GM12878 (cell line): ENCODE measurements at regions not wholly inside any gene's neighbourhood (a gene's known extent, or its start where the extent isn't known, plus 50 kb on each side); places are given as distances from the start of the nearest gene placed in this dataset.

ENCODE experiments used
- ATAC-seq: fragments of 200-7000 bp; cut with Tn5 transposase; 3 replicates; pipeline ENCODE4 v1.9.1; 2020; ENCODE audit warnings: mild to moderate bottlenecking, moderate library complexity
- BruUV-seq: library from RNA; stranded (reverse); fragments of 400-500 nt; replicated peaks from 2 replicates; lab custom pipeline; 2021; lab: Mats Ljungman, UMichigan
- CTCF ChIA-PET: fragments of 300-600 bp; sonication (Branson Sonifier 250); formaldehyde crosslinking; extraction: SDS; loops from one replicate; lab custom pipeline; 2021; ENCODE audit warnings: inconsistent platforms; lab: Yijun Ruan, JAX
- POLR2A ChIA-PET: fragments of 350-600 bp; formaldehyde crosslinking; extraction: SDS; loops from one replicate; lab custom pipeline; 2021; ENCODE audit warnings: inconsistent platforms; lab: Charles Lee
- RAD21 ChIA-PET: fragments of 300-600 bp; sonication (Branson Sonifier 250); formaldehyde crosslinking; loops from one replicate; lab custom pipeline; 2023; ENCODE audit warnings: antibody characterized with exemption; ENCODE audit not compliant: unreplicated experiment; lab: Charles Lee
- SMC1A ChIA-PET: fragments of 300-600 bp; sonication (Branson Sonifier 250); formaldehyde crosslinking; loops from one replicate; lab custom pipeline; 2023; ENCODE audit not compliant: unreplicated experiment, uncharacterized antibody; lab: Charles Lee
- DNase-seq: peaks from one replicate; pipeline ENCODE4 v3.0.0-alpha.2; 2011; ENCODE audit warnings: low read depth, low spot score
- FAIRE-seq: peaks from 3 replicates; lab custom pipeline; 2011; peaks lifted over from hg19 to GRCh38; lab: Jason Lieb, UNC
- H2AFZ ChIP-seq: 2 replicates; pipeline ENCODE4 v1.6.0; 2011; ENCODE audit warnings: low read depth, low read length, control low read depth; ENCODE audit not compliant: control insufficient read depth
- H3K27ac ChIP-seq: 2 replicates; pipeline ENCODE4 v1.5.1; 2011; ENCODE audit warnings: control low read depth; ENCODE audit not compliant: control insufficient read depth, insufficient read depth
- H3K27me3 ChIP-seq, 2 experiments: replicated peaks in 1 of 2; 2 replicates each; pipeline versions ENCODE4 v1.6.0 to v1.6.1; 2011; ENCODE audit warnings: low read length in 1 of 2; ENCODE audit not compliant: control insufficient read depth in 2 of 2, insufficient read depth in 2 of 2
- H3K36me3 ChIP-seq, 2 experiments: 2 replicates each; pipeline ENCODE4 v1.5.1; 2011; ENCODE audit warnings: low read length in 1 of 2; ENCODE audit not compliant: control insufficient read depth in 2 of 2, insufficient read depth in 2 of 2
- H3K4me1 ChIP-seq: 2 replicates; pipeline ENCODE4 v1.6.1; 2011; ENCODE audit warnings: mild to moderate bottlenecking, low read length, moderate library complexity, mixed read lengths; ENCODE audit not compliant: control insufficient read depth, insufficient read depth
- H3K4me2 ChIP-seq: 2 replicates; pipeline ENCODE4 v1.6.0; 2011; ENCODE audit warnings: control low read depth; ENCODE audit not compliant: control insufficient read depth, insufficient read depth
- H3K4me3 ChIP-seq: fragments of 200-600 bp; sonication (generic); 2 replicates; pipeline ENCODE4 v1.5.1; 2016
- H3K79me2 ChIP-seq: 2 replicates; pipeline ENCODE4 v1.6.0; 2011; ENCODE audit warnings: low read length; ENCODE audit not compliant: control insufficient read depth, insufficient read depth
- H3K9ac ChIP-seq: 2 replicates; pipeline ENCODE4 v1.8.0; 2011; ENCODE audit warnings: low read length, control low read depth, mixed read lengths; ENCODE audit not compliant: control insufficient read depth, insufficient read depth
- H3K9me3 ChIP-seq: replicated peaks from 3 replicates; pipeline ENCODE4 v1.5.1; 2011; ENCODE audit warnings: mild to moderate bottlenecking, low read length; ENCODE audit not compliant: control insufficient read depth, insufficient read depth
- H4K20me1 ChIP-seq: 2 replicates; pipeline ENCODE4 v1.6.0; 2011; ENCODE audit not compliant: control insufficient read depth, insufficient read depth
- BRCA1 ChIP-seq: IDR thresholded peaks from 2 replicates; pipeline ENCODE4 v1.6.1; 2011; ENCODE audit warnings: low read depth, low read length, improper control_type of control experiment
- CUX1 ChIP-seq: IDR thresholded peaks from 2 replicates; pipeline ENCODE4 v1.6.1; 2012; ENCODE audit warnings: improper control_type of control experiment, low read depth, low read length; ENCODE audit not compliant: insufficient replicate concordance
- HSF1 ChIP-seq: fragments of 150-350 bp; IDR thresholded peaks from 2 replicates; pipeline ENCODE4 v1.6.1; 2014; ENCODE audit warnings: mild to moderate bottlenecking, low read depth, low read length
- WGBS: methylation state at CpG from one replicate; pipeline ENCODE4 v1.1.6; 2016; ENCODE audit warnings: low lambda C conversion rate; ENCODE audit not compliant: insufficient replicate concordance, insufficient coverage; ENCODE audit errors: missing lambda C conversion rate; 5-methylcytosine and 5-hydroxymethylcytosine counted together
- in situ Hi-C: fragments of 300-500 bp; cut with MboI; formaldehyde crosslinking; loops from 9 replicates; pipeline ENCODE4 v1.14.3; 2018; ENCODE audit warnings: mixed read lengths
- intact Hi-C: fragments of 100-400 bp; cut with micrococcal nuclease; formaldehyde crosslinking; loops from one replicate; pipeline ENCODE4 v1.14.2; 2022; ENCODE audit not compliant: unreplicated experiment

- TF ChIP-seq CUX1 = no peak
Observed at GRCh38 chr6:166073082-166073481, 94.6 kb downstream of the TBXT start (continued).

- POLR2A ChIA-PET = no interaction called here
- DNase-seq (no peak), ATAC-seq (no peak), FAIRE-seq (no peak)
- Histone ChIP-seq H3K27ac (no peak overlapping the region), H3K9me3 (no peaks in the 10 kb centered on the region; the same call in 2 of the 3 replicates), H3K4me2 (no peak overlapping the region), H3K4me1 (no peaks in the 10 kb centered on the region), H3K79me2 (no peaks in the 10 kb centered on the region), H4K20me1 (no peaks in the 10 kb centered on the region), H3K4me3 (no peak overlapping the region), H2AFZ (no peak overlapping the region), H3K36me3 (no peaks in the 10 kb centered on the region), H3K27me3 (no peaks in the 10 kb centered on the region), H3K9ac (no peak overlapping the region)
- in situ Hi-C loops (no loop called here), intact Hi-C loops (no loop called here)
- TF ChIP-seq HSF1 (no peak), BRCA1 (no peak)
- RAD21 ChIA-PET = no interaction called here
- 63% methylated on average over 3 of the region's 3 CpGs for whole genome bisulfite sequencing
- no TSS peak for BruUV-seq
- CTCF ChIA-PET = no interaction called here
- SMC1A ChIA-PET = no interaction called here
Observed at GRCh38 chr6:166068768-166069167, 98.9 kb downstream of the TBXT start.
